ENCODE measurements at regions not wholly inside any gene's neighbourhood (a gene's known extent, or its start where the extent isn't known, plus 50 kb on each side); places are given as distances from the start of the nearest gene placed in this dataset.

DNA sequence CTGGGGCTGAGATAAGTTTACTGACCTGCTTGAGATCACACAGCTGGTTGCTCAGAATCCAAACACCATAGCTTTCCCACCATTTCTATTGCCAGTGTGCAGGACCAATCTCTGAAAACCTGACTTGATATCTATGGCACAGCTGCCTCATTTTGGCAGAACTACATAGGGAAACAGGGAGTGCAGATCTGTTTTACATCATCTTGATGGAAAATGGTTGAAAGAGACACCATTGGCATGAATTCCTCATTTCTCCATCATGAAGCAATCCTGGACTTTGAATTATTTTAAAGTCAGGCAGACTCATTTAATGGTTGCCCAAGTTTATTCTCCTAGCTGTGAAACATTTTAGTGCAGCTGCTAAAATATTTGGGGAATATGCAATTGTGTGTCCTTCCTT, 1628.2 kb upstream of the SLC10A2 start:
- TF ChIP-seq, protein P1, sequence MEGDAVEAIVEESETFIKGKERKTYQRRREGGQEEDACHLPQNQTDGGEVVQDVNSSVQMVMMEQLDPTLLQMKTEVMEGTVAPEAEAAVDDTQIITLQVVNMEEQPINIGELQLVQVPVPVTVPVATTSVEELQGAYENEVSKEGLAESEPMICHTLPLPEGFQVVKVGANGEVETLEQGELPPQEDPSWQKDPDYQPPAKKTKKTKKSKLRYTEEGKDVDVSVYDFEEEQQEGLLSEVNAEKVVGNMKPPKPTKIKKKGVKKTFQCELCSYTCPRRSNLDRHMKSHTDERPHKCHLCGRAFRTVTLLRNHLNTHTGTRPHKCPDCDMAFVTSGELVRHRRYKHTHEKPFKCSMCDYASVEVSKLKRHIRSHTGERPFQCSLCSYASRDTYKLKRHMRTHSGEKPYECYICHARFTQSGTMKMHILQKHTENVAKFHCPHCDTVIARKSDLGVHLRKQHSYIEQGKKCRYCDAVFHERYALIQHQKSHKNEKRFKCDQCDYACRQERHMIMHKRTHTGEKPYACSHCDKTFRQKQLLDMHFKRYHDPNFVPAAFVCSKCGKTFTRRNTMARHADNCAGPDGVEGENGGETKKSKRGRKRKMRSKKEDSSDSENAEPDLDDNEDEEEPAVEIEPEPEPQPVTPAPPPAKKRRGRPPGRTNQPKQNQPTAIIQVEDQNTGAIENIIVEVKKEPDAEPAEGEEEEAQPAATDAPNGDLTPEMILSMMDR (IDR thresholded peaks at IDR 0.05 in 2 of 3, conservative IDR thresholded peaks at IDR 0.05 in 1 of 3; ENCODE audit: borderline replicate concordance in 1 of 3, insufficient read depth in 1 of 3, low read depth in 2 of 3, low read length in 2 of 3), result no peak
- TF ChIP-seq ZNF274 (IDR thresholded peaks at IDR 0.05; ENCODE audit: low read depth, low read length), result no peak
- no peak for TF ChIP-seq CBX3 (IDR thresholded peaks at IDR 0.05; ENCODE audit: low read depth)
- no peak for TF ChIP-seq CEBPB (IDR thresholded peaks at IDR 0.05; ENCODE audit: low read depth)
- TF ChIP-seq, protein P2, sequence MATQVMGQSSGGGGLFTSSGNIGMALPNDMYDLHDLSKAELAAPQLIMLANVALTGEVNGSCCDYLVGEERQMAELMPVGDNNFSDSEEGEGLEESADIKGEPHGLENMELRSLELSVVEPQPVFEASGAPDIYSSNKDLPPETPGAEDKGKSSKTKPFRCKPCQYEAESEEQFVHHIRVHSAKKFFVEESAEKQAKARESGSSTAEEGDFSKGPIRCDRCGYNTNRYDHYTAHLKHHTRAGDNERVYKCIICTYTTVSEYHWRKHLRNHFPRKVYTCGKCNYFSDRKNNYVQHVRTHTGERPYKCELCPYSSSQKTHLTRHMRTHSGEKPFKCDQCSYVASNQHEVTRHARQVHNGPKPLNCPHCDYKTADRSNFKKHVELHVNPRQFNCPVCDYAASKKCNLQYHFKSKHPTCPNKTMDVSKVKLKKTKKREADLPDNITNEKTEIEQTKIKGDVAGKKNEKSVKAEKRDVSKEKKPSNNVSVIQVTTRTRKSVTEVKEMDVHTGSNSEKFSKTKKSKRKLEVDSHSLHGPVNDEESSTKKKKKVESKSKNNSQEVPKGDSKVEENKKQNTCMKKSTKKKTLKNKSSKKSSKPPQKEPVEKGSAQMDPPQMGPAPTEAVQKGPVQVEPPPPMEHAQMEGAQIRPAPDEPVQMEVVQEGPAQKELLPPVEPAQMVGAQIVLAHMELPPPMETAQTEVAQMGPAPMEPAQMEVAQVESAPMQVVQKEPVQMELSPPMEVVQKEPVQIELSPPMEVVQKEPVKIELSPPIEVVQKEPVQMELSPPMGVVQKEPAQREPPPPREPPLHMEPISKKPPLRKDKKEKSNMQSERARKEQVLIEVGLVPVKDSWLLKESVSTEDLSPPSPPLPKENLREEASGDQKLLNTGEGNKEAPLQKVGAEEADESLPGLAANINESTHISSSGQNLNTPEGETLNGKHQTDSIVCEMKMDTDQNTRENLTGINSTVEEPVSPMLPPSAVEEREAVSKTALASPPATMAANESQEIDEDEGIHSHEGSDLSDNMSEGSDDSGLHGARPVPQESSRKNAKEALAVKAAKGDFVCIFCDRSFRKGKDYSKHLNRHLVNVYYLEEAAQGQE (IDR thresholded peaks at IDR 0.05; ENCODE audit: low read depth), result no peak
- TF ChIP-seq EZH2phosphoT487 (IDR thresholded peaks at IDR 0.05; ENCODE audit: borderline replicate concordance), result no peak

All from HCT116 (cell line).